HG03039 (cell line): ENCODE measurements at regions not wholly inside any gene's neighbourhood (a gene's known extent, or its start where the extent isn't known, plus 50 kb on each side); places are given as distances from the start of the nearest gene placed in this dataset.
"Not testable (repeated sequence)": the region's sequence is repeated elsewhere in the genome, so short reads cannot be mapped to it uniquely, and the experiment has no call there.

Experiments
- ATAC-seq: cut with Tn5 transposase; IDR thresholded peaks from one replicate; pipeline ENCODE4 v1.9.1; 2021; ENCODE audit warnings: mild to moderate bottlenecking, moderate library complexity; ENCODE audit not compliant: unreplicated experiment

DNA sequence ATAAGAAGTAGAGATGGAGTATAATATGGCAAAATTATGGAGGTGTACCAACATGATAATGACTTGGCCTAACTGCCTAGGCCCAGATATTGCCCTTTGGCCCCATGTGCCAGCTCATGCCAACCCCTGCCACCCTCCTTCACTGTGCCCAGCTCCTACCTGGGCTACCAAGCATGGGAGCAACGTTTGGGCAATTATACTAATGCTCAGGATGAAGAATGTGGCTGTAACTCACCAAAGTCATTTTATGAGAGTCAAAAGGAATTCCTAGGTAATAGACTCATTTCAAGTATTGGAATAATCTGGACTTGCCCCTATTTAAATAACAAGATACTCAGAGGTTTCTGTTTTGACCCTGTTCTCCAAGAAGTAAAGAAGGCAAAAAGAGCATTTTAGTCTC lies 240.2 kb upstream of the IL12A start:
- ATAC-seq = no peak

- ATAC-seq = no peak
These were observed 239.2 kb upstream of the IL12A start for GRCh38 chr3:159749406-159749805.

DNA sequence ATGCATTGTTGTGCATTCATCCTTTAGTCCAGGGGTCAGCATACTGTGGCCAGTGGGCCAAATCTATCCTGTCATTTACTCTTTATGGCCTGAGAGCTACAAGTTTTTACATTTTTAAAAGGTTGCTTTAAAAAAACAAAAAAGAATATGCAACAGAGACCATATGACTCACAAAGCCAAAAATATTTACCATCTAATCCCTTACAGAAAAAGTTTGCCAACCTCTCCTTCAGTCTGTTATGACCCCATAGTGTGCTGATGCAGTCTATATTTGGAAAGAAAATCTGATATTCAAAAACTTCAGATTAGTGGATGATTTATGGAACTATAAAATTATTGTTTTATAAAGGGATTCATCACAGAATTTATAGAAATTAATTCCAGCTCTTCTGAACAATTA lies 237.5 kb upstream of the IL12A start:
- ATAC-seq = no peak

DNA sequence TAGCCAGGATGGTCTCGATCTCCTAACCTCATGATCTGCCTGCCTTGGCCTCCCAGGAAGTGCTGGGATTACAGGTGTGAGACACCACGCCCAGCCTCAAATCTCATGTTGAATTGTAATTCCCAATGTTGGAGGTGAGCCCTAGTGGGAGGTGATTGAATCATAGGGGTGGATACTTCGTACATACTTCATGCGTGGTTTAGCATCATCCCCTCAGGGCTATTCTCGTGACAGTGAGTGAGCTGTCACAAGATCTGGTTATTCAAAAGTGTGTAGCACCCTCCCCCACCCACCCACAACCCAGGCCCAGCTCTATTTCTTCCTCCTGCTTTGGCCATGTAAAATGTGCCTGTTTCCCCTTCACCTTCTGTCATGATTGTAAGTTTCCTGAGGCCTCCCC lies 236.9 kb upstream of the IL12A start:
- ATAC-seq = no peak

DNA sequence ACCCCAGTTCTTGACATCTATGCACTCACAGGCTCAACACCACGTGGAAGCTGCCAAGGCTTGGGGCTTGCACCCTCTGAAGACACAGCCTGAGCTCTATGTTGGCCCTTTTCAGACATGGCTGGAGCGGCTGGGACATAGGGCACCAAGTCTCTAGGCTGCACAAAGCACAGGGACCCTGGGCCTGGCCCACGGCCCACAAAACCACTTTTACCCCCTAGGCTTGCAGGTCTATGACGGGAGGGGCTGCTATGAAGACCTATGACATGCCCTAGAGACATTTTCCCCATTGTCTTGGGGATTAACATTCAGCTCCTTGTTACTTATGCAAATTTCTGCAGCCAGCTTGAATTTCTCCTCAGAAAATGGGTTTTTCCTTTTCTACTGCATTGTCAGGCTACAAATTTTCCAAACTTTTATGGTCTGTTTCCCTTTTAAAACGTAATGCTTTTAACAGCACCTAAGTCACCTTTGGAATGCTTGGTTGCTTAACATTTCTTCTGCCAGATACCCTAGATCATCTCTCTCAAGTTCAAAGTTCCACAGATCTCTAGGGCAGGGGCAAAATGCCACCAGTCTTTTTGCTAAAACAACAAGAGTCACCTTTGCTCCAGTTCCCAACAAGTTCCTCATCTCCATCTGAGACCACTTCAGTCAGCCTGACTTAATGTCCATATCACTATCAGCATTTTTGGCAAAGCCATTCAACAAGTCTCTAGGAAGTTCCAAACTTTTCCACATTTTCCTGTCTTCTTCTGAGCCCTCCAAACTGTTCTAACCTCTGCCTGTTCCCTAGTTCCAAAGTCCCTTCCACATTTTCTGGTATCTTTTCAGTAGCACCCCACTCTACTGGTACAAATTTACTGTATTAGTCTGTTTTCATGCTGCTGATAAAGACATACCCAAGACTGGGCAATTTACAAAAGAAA lies 232.1 kb upstream of the IL12A start:
- ATAC-seq = not testable (repeated sequence)

DNA sequence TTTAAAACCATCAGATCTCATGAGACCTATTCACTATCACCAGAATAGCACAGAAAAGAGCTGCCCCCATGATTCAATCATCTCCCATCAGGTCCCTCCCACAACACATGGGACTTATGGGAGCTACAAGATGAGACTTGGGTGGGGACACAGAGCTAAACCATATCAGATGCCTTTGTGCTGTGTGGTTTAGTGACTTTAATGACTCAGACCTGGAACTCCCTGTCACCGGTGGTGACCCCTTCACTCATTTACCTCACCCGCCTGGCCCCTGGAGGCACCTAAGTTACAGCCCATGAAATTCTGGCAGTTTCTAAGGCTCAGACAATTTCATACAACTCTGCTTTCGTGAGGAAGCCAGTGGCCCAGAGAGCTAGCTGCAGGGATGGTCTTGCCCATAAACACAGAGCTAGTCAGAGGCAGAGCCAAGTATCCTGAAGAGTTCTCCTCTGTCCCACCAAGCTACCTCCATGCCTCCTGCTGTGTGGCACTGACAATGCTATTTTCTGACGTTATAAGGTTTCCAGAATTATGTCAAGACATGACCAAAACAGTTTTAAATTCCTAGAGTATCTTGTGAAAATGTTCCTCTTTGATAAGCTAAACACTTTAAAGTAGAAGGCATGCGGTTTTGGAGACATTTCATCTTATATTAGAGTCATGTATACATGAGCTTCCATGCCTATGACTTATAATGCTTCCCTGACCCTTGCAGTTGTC lies 231.1 kb upstream of the IL12A start:
- no peak for ATAC-seq

DNA sequence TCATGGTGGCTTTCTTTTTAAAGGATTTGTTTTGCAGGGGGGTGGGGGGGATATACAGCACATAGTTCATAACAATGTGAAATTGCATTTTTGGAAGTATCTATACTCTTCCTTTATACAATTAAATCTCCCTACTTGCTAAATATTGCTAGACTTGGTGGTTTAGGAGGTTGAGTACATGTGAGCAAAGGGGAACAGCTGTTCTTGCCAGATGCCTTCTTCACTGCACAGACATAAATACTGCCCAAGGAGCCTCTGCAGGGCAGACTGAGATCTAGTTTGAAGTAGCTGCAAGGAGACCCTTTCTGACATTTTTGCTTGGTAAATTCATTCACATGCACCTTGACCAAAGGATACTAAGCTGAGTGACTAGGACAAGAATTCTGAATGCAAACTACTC lies 228.6 kb upstream of the IL12A start:
- no peak for ATAC-seq

- no peak for ATAC-seq
These were observed 227.3 kb upstream of the IL12A start for GRCh38 chr3:159761369-159761768.

DNA sequence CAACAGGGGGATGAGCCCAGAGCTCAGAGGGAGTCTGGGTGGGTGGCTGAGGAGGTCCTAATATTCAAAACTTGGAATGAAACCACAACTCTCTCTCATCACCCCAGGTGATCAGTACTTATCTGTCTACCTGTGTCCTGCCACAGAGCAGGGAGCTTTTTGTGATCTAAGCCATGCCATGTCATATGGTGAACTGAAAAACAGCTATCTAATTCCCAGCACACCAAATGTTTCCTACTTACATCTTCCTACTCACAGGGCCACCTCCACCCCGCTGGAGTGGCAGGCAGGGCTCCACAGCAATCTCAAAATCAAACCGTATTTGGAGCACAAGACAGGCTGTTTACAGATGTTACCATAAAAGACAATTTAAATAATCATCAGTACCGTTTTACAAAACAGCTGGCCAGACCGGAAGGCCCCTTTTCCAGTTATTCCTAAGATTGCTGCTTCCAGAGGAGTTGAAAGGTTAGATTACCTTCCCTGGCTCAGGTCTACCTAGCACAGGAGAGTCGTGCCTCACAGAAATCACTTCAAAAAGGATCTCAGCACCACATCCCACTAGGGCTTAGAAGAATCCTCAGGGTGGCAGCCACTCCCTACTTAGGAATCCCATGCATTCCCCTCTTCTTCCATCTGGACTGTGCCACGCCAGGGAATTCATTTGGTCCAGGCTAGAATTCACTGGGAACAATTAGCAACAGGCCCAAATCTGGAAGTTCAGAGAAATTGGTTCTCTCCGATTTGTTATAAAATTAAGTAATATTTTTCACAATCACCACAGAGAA lies 226.6 kb upstream of the IL12A start:
- no peak for ATAC-seq

GRCh38 chr3:159763011-159763601 lies 225.5 kb upstream of the IL12A start:
- peak; percentile 17 for ATAC-seq

- ATAC-seq = peak; percentile 71
These were observed 224.8 kb upstream of the IL12A start for GRCh38 chr3:159763602-159764489.

DNA sequence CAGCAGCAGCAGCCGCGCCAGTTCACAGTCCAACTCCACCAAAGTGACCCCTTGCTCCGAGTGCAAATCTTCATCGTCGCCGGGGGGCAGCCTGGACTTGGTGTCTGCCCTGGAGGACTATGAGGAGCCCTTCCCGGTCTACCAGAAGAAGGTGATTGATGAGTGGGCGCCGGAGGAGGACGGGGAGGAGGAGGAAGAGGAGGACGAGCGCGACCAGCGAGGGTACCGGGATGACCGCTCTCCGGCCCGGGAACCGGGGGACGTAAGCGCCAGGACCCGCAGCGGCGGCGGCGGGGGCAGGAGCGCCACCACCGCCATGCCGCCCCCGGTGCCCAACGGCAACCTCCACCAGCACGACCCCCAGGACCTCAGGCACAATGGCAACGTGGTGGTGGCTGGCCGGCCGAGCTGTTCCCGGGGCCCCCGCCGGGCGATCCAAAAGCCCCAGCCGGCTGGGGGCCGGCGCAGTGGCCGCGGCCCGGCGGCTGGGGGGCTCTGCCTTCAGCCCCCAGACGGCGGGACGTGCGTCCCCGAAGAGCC lies 224.1 kb upstream of the IL12A start:
- ATAC-seq = no peak

DNA sequence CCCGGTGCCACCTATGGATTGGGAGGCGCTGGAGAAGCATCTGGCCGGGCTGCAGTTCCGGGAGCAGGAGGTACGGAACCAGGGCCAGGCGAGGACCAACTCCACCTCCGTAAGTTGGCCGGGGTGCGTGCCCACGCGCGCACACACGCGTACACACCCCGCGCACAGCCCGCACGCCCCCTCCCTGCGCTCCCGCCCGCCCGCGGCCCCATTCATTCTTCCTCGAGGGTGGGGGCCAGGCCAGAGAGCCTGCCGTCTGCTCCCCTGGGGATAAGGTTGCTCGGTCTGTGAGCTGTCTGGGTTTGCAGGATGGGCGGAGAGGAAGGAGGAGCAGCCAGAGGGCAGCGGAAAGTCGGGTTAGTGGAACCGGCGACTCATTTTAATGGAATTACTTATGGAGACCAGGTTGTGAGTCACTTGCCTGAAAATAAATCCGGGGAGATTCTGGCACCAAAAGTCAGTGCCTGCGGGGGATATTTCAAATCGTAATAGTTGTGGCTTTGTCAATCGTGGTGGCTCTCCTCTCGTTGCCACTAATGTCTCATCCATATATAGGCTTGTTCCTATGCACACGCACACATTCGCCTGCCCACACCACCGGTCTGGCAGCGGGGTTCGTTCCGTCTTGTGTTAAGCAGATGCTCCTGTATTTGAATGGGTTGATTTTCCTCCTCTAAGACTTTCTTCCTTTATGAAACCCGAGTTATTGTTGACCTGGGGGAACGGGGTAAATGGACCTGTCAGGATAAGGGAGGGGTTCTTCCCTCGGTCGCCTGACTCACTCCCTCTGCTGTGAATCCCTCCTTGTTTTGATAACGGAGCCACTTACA lies 223.4 kb upstream of the IL12A start:
- no peak for ATAC-seq

- ATAC-seq = no peak
These were observed 222.8 kb upstream of the IL12A start for GRCh38 chr3:159765860-159766294.

DNA sequence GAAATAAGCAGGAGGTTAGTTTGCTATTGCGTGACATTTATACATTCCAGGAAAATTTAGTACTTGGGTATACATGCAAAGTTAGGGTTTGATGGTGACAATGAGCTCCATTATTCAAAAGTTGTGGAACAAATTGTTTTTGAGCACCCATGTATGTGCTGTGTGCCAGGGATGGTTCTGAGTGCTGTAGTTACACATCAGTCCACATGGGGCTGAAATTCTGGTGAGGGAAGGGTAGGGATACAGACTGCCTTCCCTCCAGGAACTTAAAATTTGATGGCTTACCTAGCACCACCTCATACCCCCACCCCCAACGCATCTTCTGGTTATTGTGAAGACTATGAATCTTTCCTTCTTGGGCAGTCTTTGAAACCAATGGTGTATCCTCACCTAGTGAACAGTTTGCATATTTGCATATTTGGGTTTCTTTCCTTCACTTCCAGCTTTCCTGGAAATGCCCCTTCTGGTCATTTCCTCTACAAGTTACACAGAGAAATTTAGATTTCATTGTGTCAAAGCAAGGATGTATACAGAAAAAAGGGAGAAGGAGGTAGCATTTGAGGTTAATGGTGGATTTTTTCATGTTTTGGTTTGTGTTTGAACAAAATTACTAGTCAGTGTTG lies 222.0 kb upstream of the IL12A start:
- no peak for ATAC-seq

GRCh38 chr3:159770998-159771397 lies 217.6 kb upstream of the IL12A start:
- ATAC-seq = no peak

DNA sequence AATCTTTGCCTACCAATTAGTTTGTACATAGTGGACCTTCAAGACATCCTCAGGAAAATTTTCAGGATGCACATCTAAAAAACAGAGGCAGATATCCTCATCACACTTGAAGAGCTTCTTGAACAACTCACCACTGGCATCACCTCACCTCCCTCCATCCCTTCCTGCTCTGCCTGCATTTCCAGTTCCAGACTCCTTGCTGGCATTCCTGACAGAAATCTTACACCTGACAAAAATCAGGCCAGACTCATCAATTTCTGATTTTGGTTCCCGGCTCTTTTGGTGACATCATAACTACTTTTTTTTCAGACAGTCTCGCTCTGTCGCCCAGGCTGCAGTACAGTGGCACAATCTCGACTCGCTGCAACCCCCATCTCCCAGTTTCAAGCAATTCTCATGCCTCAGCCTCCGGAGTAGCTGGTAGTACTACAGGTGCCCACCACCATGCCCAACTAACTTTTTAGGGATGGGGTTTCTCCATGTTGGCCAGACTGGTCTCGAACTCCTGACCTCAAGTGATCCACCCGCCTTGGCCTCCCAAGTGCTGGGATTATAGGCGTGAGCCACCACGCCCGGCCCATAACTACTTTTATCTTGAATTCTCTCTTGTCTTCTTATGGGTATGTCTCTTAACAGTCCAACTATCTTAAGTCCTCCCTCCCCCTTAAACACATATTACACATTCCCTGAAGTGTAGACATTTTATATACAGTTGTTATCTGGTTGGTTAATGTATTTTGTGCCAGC lies 216.6 kb upstream of the IL12A start:
- ATAC-seq = no peak

GRCh38 chr3:159773706-159774105 lies 214.9 kb upstream of the IL12A start:
- no peak for ATAC-seq
